IMR-90 (cell line): ENCODE measurements at regions not wholly inside any gene's neighbourhood (a gene's known extent, or its start where the extent isn't known, plus 50 kb on each side); places are given as distances from the start of the nearest gene placed in this dataset.

Experiments
- ATAC-seq: fragments of 200-7000 bp; cut with Tn5 transposase; 2 replicates; pipeline ENCODE4 v1.9.1; 2020; ENCODE audit warnings: low read depth, mild to moderate bottlenecking, moderate library complexity
- BruUV-seq: library from RNA; stranded (reverse); fragments of 400-500 nt; replicated peaks from 2 replicates; lab custom pipeline; 2021; lab: Mats Ljungman, UMichigan
- CTCF ChIA-PET: fragments of 300-600 bp; formaldehyde crosslinking; extraction: SDS; loops from one replicate; lab custom pipeline; 2021; ENCODE audit warnings: antibody characterized with exemption; lab: Yijun Ruan, JAX
- POLR2A ChIA-PET: fragments of 300-600 bp; sonication (Branson Sonifier 250); formaldehyde crosslinking; loops from one replicate; lab custom pipeline; 2022; ENCODE audit warnings: antibody characterized with exemption; ENCODE audit not compliant: unreplicated experiment; lab: Charles Lee
- DNase-seq: peaks from one replicate; pipeline ENCODE4 v3.0.0; 2013
- H2AFZ ChIP-seq: replicated peaks from 2 replicates; pipeline ENCODE3; 2013; ENCODE audit warnings: low read length, mild to moderate bottlenecking; ENCODE audit not compliant: poor library complexity
- H2AK5ac ChIP-seq: 2 replicates; pipeline ENCODE4 v1.6.1; 2013; ENCODE audit warnings: low read depth, low read length, inconsistent platforms
- H2AK9ac ChIP-seq: replicated peaks from 2 replicates; pipeline ENCODE3; 2013; ENCODE audit warnings: mild to moderate bottlenecking, low read depth, low read length, moderate library complexity; ENCODE audit not compliant: poor library complexity
- H2BK120ac ChIP-seq: 2 replicates; pipeline ENCODE4 v1.6.1; 2013; ENCODE audit warnings: low read depth, low read length, inconsistent platforms
- H2BK15ac ChIP-seq: 3 replicates; pipeline ENCODE4 v1.6.1; 2013; ENCODE audit warnings: low read depth, low read length, inconsistent platforms
- H2BK20ac ChIP-seq: 2 replicates; pipeline ENCODE4 v1.6.1; 2013; ENCODE audit warnings: low read depth, mild to moderate bottlenecking, inconsistent platforms, low read length, moderate library complexity
- H2BK5ac ChIP-seq: 2 replicates; pipeline ENCODE4 v1.6.1; 2013; ENCODE audit warnings: mild to moderate bottlenecking, low read depth, low read length, inconsistent platforms; ENCODE audit not compliant: poor library complexity, severe bottlenecking
- H3K14ac ChIP-seq: replicated peaks from 2 replicates; pipeline ENCODE4 v1.6.1; 2013; ENCODE audit warnings: low read depth, low read length, inconsistent platforms
- H3K18ac ChIP-seq: 2 replicates; pipeline ENCODE4 v1.6.1; 2013; ENCODE audit warnings: low read depth, low read length, control low read depth
- H3K23ac ChIP-seq: 2 replicates; pipeline ENCODE4 v1.6.1; 2013; ENCODE audit warnings: low read depth, low read length, inconsistent platforms
- H3K27ac ChIP-seq: 2 replicates; pipeline ENCODE4 v1.5.1; 2013; ENCODE audit warnings: mild to moderate bottlenecking, control low read depth, low read length; ENCODE audit not compliant: insufficient read depth
- H3K27me3 ChIP-seq: 2 replicates; pipeline ENCODE4 v1.6.1; 2013; ENCODE audit warnings: low read length; ENCODE audit not compliant: control insufficient read depth, insufficient read depth
- H3K36me3 ChIP-seq: 2 replicates; pipeline ENCODE4 v1.6.1; 2013; ENCODE audit warnings: low read length, mixed read lengths; ENCODE audit not compliant: control insufficient read depth, insufficient read depth
- H3K4ac ChIP-seq: 2 replicates; pipeline ENCODE4 v1.6.1; 2013; ENCODE audit warnings: low read depth, low read length, inconsistent platforms
- H3K4me1 ChIP-seq: 2 replicates; pipeline ENCODE4 v1.6.1; 2013; ENCODE audit warnings: low read length, mixed read lengths; ENCODE audit not compliant: control insufficient read depth, insufficient read depth
- H3K4me2 ChIP-seq: 2 replicates; pipeline ENCODE4 v1.6.1; 2013; ENCODE audit warnings: low read depth, mild to moderate bottlenecking, control low read depth, low read length, moderate library complexity
- H3K4me3 ChIP-seq: 2 replicates; pipeline ENCODE4 v1.5.1; 2013; ENCODE audit warnings: low read depth, mild to moderate bottlenecking, control low read depth, low read length, moderate library complexity; ENCODE audit not compliant: insufficient read depth
- H3K56ac ChIP-seq: 2 replicates; pipeline ENCODE4 v1.6.1; 2013; ENCODE audit warnings: low read length, inconsistent platforms; ENCODE audit not compliant: insufficient read depth; ENCODE audit errors: extremely low read depth
- H3K79me1 ChIP-seq, 2 experiments: 2 replicates each; pipeline ENCODE4 v1.6.1; 2013; ENCODE audit warnings: low read length in 2 of 2, inconsistent platforms in 1 of 2, low read depth in 1 of 2
- H3K9ac ChIP-seq: 2 replicates; pipeline ENCODE4 v1.6.1; 2013; ENCODE audit warnings: low read depth, low read length, control low read depth
- H3K9me1 ChIP-seq: 2 replicates; pipeline ENCODE4 v1.6.1; 2013; ENCODE audit warnings: low read length, inconsistent platforms; ENCODE audit not compliant: insufficient read depth
- H3K9me3 ChIP-seq: 2 replicates; pipeline ENCODE4 v1.6.1; 2013; ENCODE audit warnings: low read length; ENCODE audit not compliant: control insufficient read depth, insufficient read depth
- H4K20me1 ChIP-seq: 2 replicates; pipeline ENCODE4 v1.6.1; 2013; ENCODE audit warnings: low read length, inconsistent platforms; ENCODE audit not compliant: insufficient read depth
- H4K5ac ChIP-seq: 2 replicates; pipeline ENCODE4 v1.6.1; 2013; ENCODE audit warnings: mild to moderate bottlenecking, low read depth, low read length, control low read depth
- H4K8ac ChIP-seq, 2 experiments: 2 replicates each; pipeline ENCODE4 v1.6.1; 2013; ENCODE audit warnings: low read depth in 2 of 2, low read length in 2 of 2, control low read depth in 1 of 2, inconsistent platforms in 1 of 2
- H4K91ac ChIP-seq: 2 replicates; pipeline ENCODE4 v1.6.1; 2013; ENCODE audit warnings: low read depth, low read length, inconsistent platforms; ENCODE audit not compliant: insufficient read depth
- SMC3 ChIP-seq: fragments of 150-350 bp; IDR thresholded peaks from 2 replicates; pipeline ENCODE4 v1.6.1; 2016; ENCODE audit warnings: low read depth, mild to moderate bottlenecking, antibody characterized with exemption, low read length, moderate library complexity
- WGBS, 2 experiments: methylation state at CpG; one replicate each; pipeline versions ENCODE4 v1.1.5 to v1.1.7; 2013; ENCODE audit warnings: missing lambda C conversion rate in 2 of 2; ENCODE audit not compliant: insufficient read length in 1 of 2; ENCODE audit errors: extremely low coverage in 2 of 2; 5-methylcytosine and 5-hydroxymethylcytosine counted together
- dilution Hi-C: fragments of 300-500 bp; cut with HindIII; formaldehyde crosslinking; loops from one replicate; pipeline ENCODE4 v1.14.3; 2018; ENCODE audit warnings: low sequenced_read_pairs; ENCODE audit not compliant: unreplicated experiment
- in situ Hi-C: fragments of 300-500 bp; cut with MboI; formaldehyde crosslinking; loops from 3 replicates; pipeline ENCODE4 v1.14.3; 2019; ENCODE audit warnings: low sequenced_read_pairs, inconsistent platforms, mixed read lengths
- intact Hi-C: fragments of 100-400 bp; cut with micrococcal nuclease; formaldehyde crosslinking; loops from 2 replicates; pipeline ENCODE4 v1.10.0; 2022

DNA sequence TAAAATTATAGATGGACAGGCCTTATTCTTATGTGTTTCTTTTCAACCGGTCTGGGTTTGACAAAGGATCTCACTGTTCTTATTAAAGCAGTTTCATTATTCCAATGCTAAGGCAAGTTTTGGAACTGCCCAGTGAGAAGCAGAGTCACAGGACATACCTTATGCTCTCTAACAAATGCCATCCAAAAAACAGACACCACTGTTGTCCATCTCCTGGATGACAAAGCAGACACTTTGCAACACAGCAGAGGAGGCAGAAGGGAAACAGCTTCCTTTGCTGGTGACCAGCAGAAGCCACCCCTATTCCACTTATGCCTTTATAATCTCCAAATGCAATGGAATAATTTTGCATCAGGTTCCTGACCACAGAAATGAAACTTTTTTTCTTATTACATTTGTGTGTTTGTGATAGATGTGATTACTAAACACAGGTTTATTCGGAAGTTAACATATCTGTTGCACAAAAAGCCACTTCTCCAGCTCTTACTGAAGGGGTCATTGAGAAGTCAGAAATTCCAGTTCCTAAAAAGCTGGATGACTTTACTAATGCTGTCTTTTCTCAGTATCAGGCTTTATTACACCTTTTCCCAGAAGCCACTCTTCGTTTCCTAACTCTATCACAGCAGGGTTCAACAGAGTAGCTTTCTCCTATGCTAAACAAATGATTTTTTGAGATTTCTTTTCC, 115.6 kb downstream of the BTG1 start:
- H3K18ac ChIP-seq, result peak overlapping the region; percentile 20; the same call in 1 of the 2 replicates
- no peak for DNase-seq
- H2AFZ ChIP-seq, result no peak overlapping the region
- no peak overlapping the region for H3K4ac ChIP-seq
- H3K56ac ChIP-seq, result no peak overlapping the region
- no peaks in the 10 kb centered on the region for H3K36me3 ChIP-seq
- in situ Hi-C loops (no loop called here), dilution Hi-C loops (no loop called here), intact Hi-C loops (no loop called here)
- no peak overlapping the region for H3K27ac ChIP-seq
- no peak overlapping the region for H3K23ac ChIP-seq
- BruUV-seq, result no TSS peak
- H3K9me1 ChIP-seq, result no peaks in the 10 kb centered on the region
- H3K4me1 ChIP-seq, result no peaks in the 10 kb centered on the region; the same call in 1 of the 2 replicates
- H4K91ac ChIP-seq, result no peak overlapping the region
- no peak overlapping the region for H3K4me2 ChIP-seq
- WGBS, 2 experiments, result 100% methylated on average over 1 of the region's 3 CpGs; no CpG with 5 or more reads in 1 of the 2 experiments
- H3K9ac ChIP-seq, result no peak overlapping the region
- H3K79me1 ChIP-seq, result no peaks in the 10 kb centered on the region
- POLR2A ChIA-PET, result no interaction called here
- no peaks in the 10 kb centered on the region for H4K20me1 ChIP-seq
- H3K27me3 ChIP-seq, result no peaks in the 10 kb centered on the region
- H4K8ac ChIP-seq, result no peak overlapping the region
- CTCF ChIA-PET, result no interaction called here
- H2BK5ac ChIP-seq, result no peak overlapping the region
- no peak overlapping the region for H2BK120ac ChIP-seq
- H2BK20ac ChIP-seq, result no peak overlapping the region
- no peak for TF ChIP-seq SMC3
- ATAC-seq, result no peak
- H3K4me3 ChIP-seq, result no peak overlapping the region
- H3K14ac ChIP-seq, result no peak overlapping the region
- no peak overlapping the region for H2AK5ac ChIP-seq
- no peak overlapping the region for H4K5ac ChIP-seq
- H3K9me3 ChIP-seq, result no peaks in the 10 kb centered on the region
- H2BK15ac ChIP-seq, result no peak overlapping the region
- H2AK9ac ChIP-seq, result no peak overlapping the region
